Mesothelial cell of epicardium (in vitro differentiated cells): ENCODE measurements at regions not wholly inside any gene's neighbourhood (a gene's known extent, or its start where the extent isn't known, plus 50 kb on each side); places are given as distances from the start of the nearest gene placed in this dataset.

ENCODE experiments used
- DNase-seq, 2 experiments: peaks; one replicate each; pipeline ENCODE4 v3.0.0; 2021; ENCODE audit warnings: low spot score in 2 of 2; ENCODE audit not compliant: unreplicated experiment in 2 of 2
- H3K27ac Mint-ChIP-seq: 2 replicates; pipeline ENCODE4 v1.8.0; 2021; ENCODE audit warnings: mixed read lengths
- H3K27me3 Mint-ChIP-seq: 2 replicates; pipeline ENCODE4 v1.8.0; 2021; ENCODE audit warnings: low read depth, mixed read lengths
- H3K36me3 Mint-ChIP-seq: 2 replicates; pipeline ENCODE4 v1.8.0; 2021; ENCODE audit warnings: mixed read lengths
- H3K4me1 Mint-ChIP-seq: 2 replicates; pipeline ENCODE4 v1.8.0; 2021; ENCODE audit warnings: mixed read lengths
- H3K4me3 Mint-ChIP-seq: 2 replicates; pipeline ENCODE4 v1.8.0; 2021; ENCODE audit warnings: mild to moderate bottlenecking, moderate library complexity, mixed read lengths
- H3K9me3 Mint-ChIP-seq: 2 replicates; pipeline ENCODE4 v1.8.0; 2021; ENCODE audit warnings: mixed read lengths
- CTCF ChIP-seq: fragments of 200-600 bp; sonication (generic); IDR thresholded peaks from one replicate; pipeline ENCODE4 v1.5.0; 2021; ENCODE audit warnings: antibody characterized with exemption; ENCODE audit not compliant: unreplicated experiment

GRCh38 chr10:117449636-117450035, 74.4 kb upstream of the PDZD8 start:
- no peak overlapping the region for H3K4me3 Mint-ChIP-seq
- no peak overlapping the region for H3K27ac Mint-ChIP-seq
- TF ChIP-seq CTCF: no peak
- H3K4me1 Mint-ChIP-seq: no peaks in the 10 kb centered on the region
- H3K36me3 Mint-ChIP-seq: no peaks in the 10 kb centered on the region
- H3K9me3 Mint-ChIP-seq: peaks cover 17% of the 10 kb centered on the region
- no peak for DNase-seq
- peaks cover 25% of the 10 kb centered on the region for H3K27me3 Mint-ChIP-seq

GRCh38 chr10:117448802-117449201, 73.6 kb upstream of the PDZD8 start:
- Mint-ChIP-seq H3K36me3 (no peaks in the 10 kb centered on the region), H3K9me3 (peaks cover 17% of the 10 kb centered on the region), H3K27me3 (peaks cover 25% of the 10 kb centered on the region), H3K4me1 (no peaks in the 10 kb centered on the region), H3K27ac (no peak overlapping the region), H3K4me3 (no peak overlapping the region)
- DNase-seq: no peak
- TF ChIP-seq CTCF: no peak

GRCh38 chr10:117445992-117446391, 70.8 kb upstream of the PDZD8 start:
- no peak overlapping the region for H3K27ac Mint-ChIP-seq
- no peak overlapping the region for H3K4me3 Mint-ChIP-seq
- DNase-seq: no peak
- peaks cover 41% of the 10 kb centered on the region for H3K27me3 Mint-ChIP-seq
- peaks cover 3% of the 10 kb centered on the region for H3K4me1 Mint-ChIP-seq
- H3K36me3 Mint-ChIP-seq: no peaks in the 10 kb centered on the region
- H3K9me3 Mint-ChIP-seq: peaks cover 6% of the 10 kb centered on the region
- no peak for TF ChIP-seq CTCF

- H3K36me3 Mint-ChIP-seq: no peaks in the 10 kb centered on the region
- peaks cover 3% of the 10 kb centered on the region for H3K4me1 Mint-ChIP-seq
- DNase-seq: no peak
- H3K9me3 Mint-ChIP-seq: peaks cover 6% of the 10 kb centered on the region
- peaks cover 51% of the 10 kb centered on the region for H3K27me3 Mint-ChIP-seq
- H3K4me3 Mint-ChIP-seq: no peak overlapping the region
- TF ChIP-seq CTCF: no peak
- H3K27ac Mint-ChIP-seq: no peak overlapping the region
These were observed 69.3 kb upstream of the PDZD8 start for GRCh38 chr10:117444497-117445040.

- H3K36me3 Mint-ChIP-seq: no peaks in the 10 kb centered on the region
- H3K4me1 Mint-ChIP-seq: peaks cover 3% of the 10 kb centered on the region
- peaks cover 6% of the 10 kb centered on the region for H3K9me3 Mint-ChIP-seq
- H3K4me3 Mint-ChIP-seq: no peak overlapping the region
- no peak overlapping the region for H3K27ac Mint-ChIP-seq
- TF ChIP-seq CTCF: no peak
- H3K27me3 Mint-ChIP-seq: peaks cover 56% of the 10 kb centered on the region
- no peak for DNase-seq
These were observed 68.4 kb upstream of the PDZD8 start for GRCh38 chr10:117443686-117444041.
